Neural progenitor cell (in vitro differentiated cells): ENCODE measurements at regions not wholly inside any gene's neighbourhood (a gene's known extent, or its start where the extent isn't known, plus 50 kb on each side); places are given as distances from the start of the nearest gene placed in this dataset.

ENCODE experiments used
- DNase-seq: peaks from one replicate; pipeline ENCODE4 v3.0.0-alpha.2; 2016; ENCODE audit warnings: low spot score
- H2AFZ ChIP-seq: fragments of 200-600 bp; sonication (generic); replicated peaks from 2 replicates; pipeline ENCODE4 v1.6.1; 2016; ENCODE audit warnings: antibody characterized with exemption
- H3F3A ChIP-seq: fragments of 200-600 bp; sonication (generic); 2 replicates; pipeline ENCODE4 v1.6.1; 2016; ENCODE audit warnings: antibody characterized with exemption, low read depth
- H3K27ac ChIP-seq: fragments of 200-600 bp; sonication (generic); 2 replicates; pipeline ENCODE4 v1.5.1; 2016; ENCODE audit warnings: mild to moderate bottlenecking
- H3K27me3 ChIP-seq: fragments of 200-600 bp; sonication (generic); 2 replicates; pipeline ENCODE4 v1.6.1; 2016; ENCODE audit warnings: mild to moderate bottlenecking, moderate library complexity
- H3K36me3 ChIP-seq: fragments of 200-600 bp; sonication (generic); 2 replicates; pipeline ENCODE4 v1.5.1; 2016
- H3K4me1 ChIP-seq: fragments of 200-600 bp; sonication (generic); 2 replicates; pipeline ENCODE4 v1.6.1; 2016; ENCODE audit warnings: mixed run types
- H3K4me2 ChIP-seq: fragments of 200-600 bp; sonication (generic); 2 replicates; pipeline ENCODE4 v1.6.1; 2016
- H3K4me3 ChIP-seq: fragments of 200-600 bp; sonication (generic); 2 replicates; pipeline ENCODE4 v1.5.1; 2016
- H3K79me2 ChIP-seq: fragments of 200-600 bp; sonication (generic); 2 replicates; pipeline ENCODE4 v1.6.1; 2016; ENCODE audit warnings: low read depth
- H3K9ac ChIP-seq: fragments of 200-600 bp; sonication (generic); 2 replicates; pipeline ENCODE4 v1.6.1; 2016
- H3K9me3 ChIP-seq: fragments of 200-600 bp; sonication (generic); 2 replicates; pipeline ENCODE4 v1.5.1; 2016; ENCODE audit warnings: low read depth
- H4K20me1 ChIP-seq: fragments of 200-600 bp; sonication (generic); 2 replicates; pipeline ENCODE4 v1.6.1; 2016; ENCODE audit warnings: low read depth
- H3K27ac Mint-ChIP-seq: 3 replicates; pipeline ENCODE4 v1.8.0; 2021; ENCODE audit warnings: mixed read lengths
- H3K27me3 Mint-ChIP-seq: 2 replicates; pipeline ENCODE4 v1.8.0; 2022; ENCODE audit warnings: low read depth, mild to moderate bottlenecking, inconsistent platforms, moderate library complexity, mixed read lengths; ENCODE audit not compliant: insufficient read depth
- H3K36me3 Mint-ChIP-seq: 3 replicates; pipeline ENCODE4 v1.8.0; 2021; ENCODE audit warnings: mixed read lengths
- H3K4me1 Mint-ChIP-seq: 3 replicates; pipeline ENCODE4 v1.8.0; 2021; ENCODE audit warnings: mixed read lengths
- H3K4me3 Mint-ChIP-seq: 3 replicates; pipeline ENCODE4 v1.8.0; 2021; ENCODE audit warnings: mild to moderate bottlenecking, moderate library complexity, mixed read lengths
- H3K9me3 Mint-ChIP-seq: 3 replicates; pipeline ENCODE4 v1.8.0; 2020; ENCODE audit warnings: mixed read lengths
- CTCF ChIP-seq: fragments of 200-600 bp; sonication (generic); IDR thresholded peaks from 2 replicates; pipeline ENCODE4 v1.5.1; 2017; ENCODE audit warnings: antibody characterized with exemption, mild to moderate bottlenecking
- EZH2 ChIP-seq: fragments of 200-600 bp; sonication (generic); IDR thresholded peaks from 2 replicates; pipeline ENCODE4 v1.6.1; 2017; ENCODE audit warnings: antibody characterized with exemption, mild to moderate bottlenecking, moderate library complexity
- EZH2phosphoT487 ChIP-seq: fragments of 200-600 bp; sonication (generic); IDR thresholded peaks from 2 replicates; pipeline ENCODE4 v1.6.1; 2017; ENCODE audit warnings: antibody characterized with exemption

GRCh38 chr9:126107693-126108092 is 218.9 kb upstream of the MVB12B start:
- Histone ChIP-seq H3F3A (no peaks in the 10 kb centered on the region), H2AFZ (no peak overlapping the region), H4K20me1 (peaks cover 6% of the 10 kb centered on the region), H3K9me3 (no peaks in the 10 kb centered on the region), H3K27me3 (peaks cover 5% of the 10 kb centered on the region), H3K4me1 (no peaks in the 10 kb centered on the region), H3K36me3 (no peaks in the 10 kb centered on the region), H3K4me2 (no peak overlapping the region), H3K9ac (no peak overlapping the region), H3K4me3 (no peak overlapping the region), H3K79me2 (no peaks in the 10 kb centered on the region), H3K27ac (no peak overlapping the region)
- no peaks in the 10 kb centered on the region for H3K4me1 Mint-ChIP-seq
- H3K27ac Mint-ChIP-seq = no peak overlapping the region
- TF ChIP-seq EZH2phosphoT487 (no peak), CTCF (no peak), EZH2 (no peak)
- H3K36me3 Mint-ChIP-seq = no peaks in the 10 kb centered on the region
- no peaks in the 10 kb centered on the region for H3K9me3 Mint-ChIP-seq
- DNase-seq = no peak
- H3K27me3 Mint-ChIP-seq = peaks cover 24% of the 10 kb centered on the region
- no peak overlapping the region for H3K4me3 Mint-ChIP-seq

- no peak overlapping the region for H3K27ac ChIP-seq
- no peaks in the 10 kb centered on the region for H3K36me3 ChIP-seq
- no peaks in the 10 kb centered on the region for H3K4me1 ChIP-seq
- peak; percentile 76 for DNase-seq
- H3K4me1 Mint-ChIP-seq = no peaks in the 10 kb centered on the region
- no peaks in the 10 kb centered on the region for H3K79me2 ChIP-seq
- H3K4me2 ChIP-seq = no peak overlapping the region
- no peak overlapping the region for H2AFZ ChIP-seq
- no peaks in the 10 kb centered on the region for H3K36me3 Mint-ChIP-seq
- no peak for TF ChIP-seq EZH2phosphoT487
- TF ChIP-seq CTCF = no peak
- TF ChIP-seq EZH2 = no peak
- no peak overlapping the region for H3K4me3 ChIP-seq
- H3K27ac Mint-ChIP-seq = no peak overlapping the region
- H4K20me1 ChIP-seq = peaks cover 6% of the 10 kb centered on the region
- H3F3A ChIP-seq = no peaks in the 10 kb centered on the region
- no peak overlapping the region for H3K9ac ChIP-seq
- peaks cover 5% of the 10 kb centered on the region for H3K27me3 ChIP-seq
- H3K9me3 ChIP-seq = no peaks in the 10 kb centered on the region
- H3K9me3 Mint-ChIP-seq = no peaks in the 10 kb centered on the region
- H3K4me3 Mint-ChIP-seq = no peak overlapping the region
- H3K27me3 Mint-ChIP-seq = peaks cover 24% of the 10 kb centered on the region
Observed at GRCh38 chr9:126108240-126108639, 218.4 kb upstream of the MVB12B start.

- Mint-ChIP-seq H3K27me3 (peaks cover 24% of the 10 kb centered on the region), H3K36me3 (no peaks in the 10 kb centered on the region), H3K4me3 (no peak overlapping the region), H3K9me3 (no peaks in the 10 kb centered on the region), H3K27ac (no peak overlapping the region), H3K4me1 (no peaks in the 10 kb centered on the region)
- Histone ChIP-seq H3K4me3 (no peak overlapping the region), H3K9ac (no peak overlapping the region), H3K27me3 (peaks cover 5% of the 10 kb centered on the region), H3K27ac (no peak overlapping the region), H2AFZ (no peak overlapping the region), H3F3A (no peaks in the 10 kb centered on the region), H3K79me2 (no peaks in the 10 kb centered on the region), H4K20me1 (peaks cover 6% of the 10 kb centered on the region), H3K9me3 (no peaks in the 10 kb centered on the region), H3K4me2 (no peak overlapping the region), H3K36me3 (no peaks in the 10 kb centered on the region), H3K4me1 (no peaks in the 10 kb centered on the region)
- TF ChIP-seq EZH2phosphoT487 (no peak), CTCF (no peak), EZH2 (no peak)
- DNase-seq = no peak
Observed at GRCh38 chr9:126109575-126109974, 217.1 kb upstream of the MVB12B start.
